Fibroblast of skin of left biceps (primary cell): ENCODE measurements at regions not wholly inside any gene's neighbourhood (a gene's known extent, or its start where the extent isn't known, plus 50 kb on each side); places are given as distances from the start of the nearest gene placed in this dataset.
"Not testable (repeated sequence)": the region's sequence is repeated elsewhere in the genome, so short reads cannot be mapped to it uniquely, and the experiment has no call there.

ENCODE experiments used
- DNase-seq, 2 experiments: peaks; one replicate each; pipeline ENCODE4 v3.0.0-alpha.2; 2013; ENCODE audit warnings: low read depth in 2 of 2

GRCh38 chr11:119586181-119586580 is 142.8 kb downstream of the NECTIN1 start:
- no peak for DNase-seq

- no peak for DNase-seq
Measured at GRCh38 chr11:119585043-119585781, 143.8 kb downstream of the NECTIN1 start.

GRCh38 chr11:119584193-119585042 is 144.6 kb downstream of the NECTIN1 start:
- peak; percentile 60 to 71 for DNase-seq

DNA sequence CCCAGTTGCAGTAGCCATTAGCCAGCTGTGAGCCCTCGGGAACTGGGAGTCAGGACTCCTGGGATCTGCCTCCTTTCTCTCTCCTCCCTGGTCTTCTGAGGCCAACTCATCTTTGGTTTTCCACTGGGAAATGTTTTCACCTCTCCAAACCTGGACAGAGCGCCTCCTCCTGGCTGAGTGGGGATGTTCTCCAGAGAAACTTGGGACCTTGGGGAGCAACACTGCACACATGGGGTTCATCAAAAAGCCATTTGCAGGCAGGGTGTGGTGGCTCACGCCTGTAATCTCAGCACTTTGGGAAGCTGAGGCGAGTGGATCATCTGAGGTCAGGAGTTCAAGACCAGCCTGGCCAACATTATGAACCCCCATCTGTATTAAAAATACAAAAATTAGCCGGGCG is 145.4 kb downstream of the NECTIN1 start:
- no peak for DNase-seq

DNA sequence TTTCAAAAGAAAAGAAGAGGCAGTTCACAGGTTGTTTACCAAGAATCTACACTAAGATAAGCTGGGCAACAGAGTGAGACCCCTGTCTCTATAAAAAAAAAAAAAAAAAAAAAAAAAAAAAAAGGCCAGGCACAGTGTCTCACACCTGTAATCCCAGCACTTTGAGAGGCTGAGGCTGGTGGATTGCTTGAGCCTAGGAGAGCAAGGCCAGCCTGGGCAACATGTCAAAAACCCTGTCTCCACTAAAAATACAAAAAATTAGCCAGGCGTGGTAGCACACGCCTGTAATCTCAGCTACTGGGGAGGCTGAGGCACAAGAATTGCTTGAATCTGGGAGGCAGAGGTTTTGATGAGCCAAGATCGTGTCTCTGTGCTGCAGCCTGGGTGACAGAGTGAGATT is 147.6 kb downstream of the NECTIN1 start:
- not testable (repeated sequence) for DNase-seq

GRCh38 chr11:119580751-119581150 is 148.2 kb downstream of the NECTIN1 start:
- DNase-seq: no peak

- no peak for DNase-seq
Measured at GRCh38 chr11:119580081-119580480, 148.9 kb downstream of the NECTIN1 start.

DNA sequence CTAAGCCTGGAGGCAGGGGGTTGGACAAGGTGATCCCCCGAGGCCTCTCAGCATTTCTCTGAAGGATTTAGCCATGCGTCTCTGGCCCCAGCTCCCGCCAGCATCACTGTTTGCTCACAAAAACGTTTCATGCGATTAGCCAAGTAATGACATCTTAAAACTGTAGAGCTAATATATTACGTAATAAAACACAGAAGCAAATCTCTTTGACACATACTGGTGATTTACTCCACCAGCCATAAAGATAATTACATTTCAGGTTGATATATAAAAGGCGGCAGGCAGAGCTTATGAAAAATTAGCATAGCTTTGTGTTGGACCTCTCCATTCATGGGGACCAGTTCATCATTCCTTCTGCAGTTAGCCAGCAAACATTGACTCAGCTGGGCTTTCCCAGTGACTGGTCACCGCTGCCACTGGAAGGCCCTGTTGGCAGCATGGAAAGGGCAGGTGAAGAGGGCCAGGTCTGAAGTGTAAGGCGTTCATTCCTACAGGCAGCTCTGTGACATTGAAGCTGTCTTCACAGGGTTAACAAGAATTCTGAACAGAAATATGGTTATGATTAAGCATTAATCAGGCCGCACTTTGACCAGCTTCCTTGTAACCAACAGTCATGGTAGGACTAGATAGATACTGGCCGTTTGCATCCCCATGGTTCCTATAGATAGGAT is 150.3 kb downstream of the NECTIN1 start:
- no peak for DNase-seq

DNA sequence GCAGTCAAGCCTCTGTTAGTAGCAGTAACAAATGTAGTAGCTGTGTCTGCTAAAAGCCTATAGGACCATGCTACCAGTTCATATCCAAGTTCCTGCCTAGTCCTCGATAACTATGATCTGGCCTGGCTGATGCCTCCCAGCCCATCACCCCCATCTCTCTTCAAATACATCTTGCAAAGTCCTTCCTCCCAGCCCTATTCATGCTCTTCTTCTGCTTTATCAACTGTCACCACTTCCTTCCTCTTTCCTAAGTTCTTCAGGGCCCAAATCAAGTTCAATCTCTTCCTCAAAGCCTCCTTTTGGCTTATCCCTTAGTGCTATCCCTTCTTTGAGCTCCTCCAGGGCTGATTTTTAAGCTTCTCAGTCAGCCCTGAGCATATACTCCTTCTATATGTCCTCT is 150.9 kb upstream of the THY1 start:
- DNase-seq: no peak

DNA sequence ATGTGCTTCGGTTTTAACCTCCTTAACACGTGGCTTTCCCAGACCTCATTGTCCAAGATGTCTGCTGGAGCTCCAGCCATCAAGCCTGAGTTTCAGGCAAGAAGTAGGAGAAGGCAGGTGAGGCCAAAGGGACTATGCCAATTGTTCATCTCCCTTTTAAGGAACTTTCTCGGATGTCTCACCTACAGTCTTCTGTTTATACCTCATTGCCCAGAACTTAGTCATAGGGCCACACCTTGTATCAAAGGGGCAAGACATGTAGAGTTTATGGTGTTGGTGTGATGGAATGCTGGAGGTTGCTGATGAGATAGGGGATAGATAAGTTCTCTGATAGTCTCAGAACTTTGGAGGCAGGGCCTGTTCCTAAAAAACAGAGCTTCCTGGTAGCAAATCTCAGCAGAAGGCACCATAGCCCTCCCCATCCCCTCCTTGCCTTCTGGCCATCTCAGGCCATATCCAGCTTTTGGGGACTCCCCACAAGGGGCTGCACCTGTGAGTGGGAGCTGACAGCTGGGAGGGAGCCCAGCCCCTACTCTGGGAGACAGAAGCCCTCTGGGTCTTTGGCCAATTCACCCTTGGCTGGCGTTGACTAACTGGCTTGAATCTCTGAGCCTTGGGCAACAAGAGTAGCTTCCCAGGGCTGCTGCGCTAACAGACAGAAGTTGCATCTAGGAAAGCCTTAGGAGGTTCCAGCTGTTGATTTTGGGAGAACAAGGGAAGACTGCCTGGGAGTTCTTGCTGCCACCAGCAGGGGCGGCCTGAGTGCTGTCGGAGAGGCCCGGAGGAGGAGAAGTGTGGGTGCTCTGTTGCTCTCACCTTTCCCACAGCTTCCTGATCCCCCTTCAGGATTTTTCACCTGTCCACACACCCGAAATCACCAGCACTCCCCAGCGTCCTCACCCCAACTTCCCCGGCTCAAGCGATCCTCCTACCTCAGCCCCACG is 149.8 kb upstream of the THY1 start:
- DNase-seq: no peak

GRCh38 chr11:119571311-119571710 is 148.3 kb upstream of the THY1 start:
- no peak for DNase-seq

DNA sequence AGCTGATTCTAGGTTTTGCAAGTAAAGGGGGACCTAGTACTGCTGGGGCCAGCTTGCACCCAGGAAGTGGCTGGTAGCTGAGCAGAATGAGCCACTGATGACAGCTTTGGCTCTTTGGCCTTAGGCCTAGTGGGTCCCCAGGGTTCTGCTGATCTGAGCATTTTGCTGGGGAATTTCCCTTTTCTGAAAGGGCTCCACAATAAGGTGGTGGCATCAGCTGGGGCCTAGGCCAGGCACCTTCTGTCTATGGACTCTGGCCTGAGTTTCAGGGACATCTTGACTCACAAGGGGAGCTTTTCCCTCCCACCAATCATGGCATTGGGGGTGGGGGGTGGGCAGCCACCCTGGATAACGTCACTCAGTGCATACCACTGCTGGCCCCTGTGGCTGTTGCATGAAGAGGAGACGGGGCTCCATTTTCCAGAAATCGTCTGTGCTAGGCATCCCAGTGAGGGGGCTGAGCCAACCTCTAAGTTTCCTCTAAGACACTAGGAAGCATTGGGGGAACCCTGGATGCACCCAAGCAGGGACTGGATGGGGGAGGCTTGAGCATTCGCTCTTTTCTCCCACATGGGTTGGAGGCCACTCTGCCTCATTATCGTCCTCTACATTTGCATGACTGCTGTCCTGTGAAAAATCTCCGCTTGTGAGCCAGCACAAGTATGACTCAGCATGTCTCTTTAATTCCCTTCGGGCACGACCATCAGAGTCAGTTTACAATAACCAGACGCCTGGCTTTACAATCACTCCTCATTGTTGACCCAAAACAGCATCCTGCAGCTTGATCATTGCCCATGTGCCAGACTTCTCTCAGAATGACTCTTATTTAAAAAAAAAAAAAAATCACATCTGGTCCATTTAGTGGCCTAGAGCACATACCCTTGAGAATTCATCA is 145.0 kb upstream of the THY1 start:
- DNase-seq: peak; percentile 34 to 40

- no peak for DNase-seq
Measured at GRCh38 chr11:119566319-119566718, 143.3 kb upstream of the THY1 start.

DNA sequence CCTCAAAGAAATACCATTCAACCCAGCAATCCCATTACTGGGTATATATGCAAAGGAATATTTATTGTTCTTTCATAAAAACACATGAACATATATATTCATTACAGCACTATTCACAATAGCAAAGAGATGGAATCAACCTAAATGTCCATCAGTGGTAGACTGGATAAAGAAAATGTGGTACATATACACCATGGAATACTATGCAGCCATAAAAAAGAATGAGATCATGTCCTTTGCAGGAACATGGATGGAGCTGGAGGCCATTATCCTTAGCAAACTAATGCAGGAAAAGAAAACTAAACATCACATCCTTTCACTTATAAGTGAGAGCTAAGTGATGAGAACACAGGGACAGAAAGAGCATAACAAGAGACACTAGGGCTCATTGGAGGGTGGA is 142.7 kb upstream of the THY1 start:
- not testable (repeated sequence) for DNase-seq

GRCh38 chr11:119560961-119561360 is 138.0 kb upstream of the THY1 start:
- no peak for DNase-seq

GRCh38 chr11:119560291-119560690 is 137.3 kb upstream of the THY1 start:
- no peak for DNase-seq

DNA sequence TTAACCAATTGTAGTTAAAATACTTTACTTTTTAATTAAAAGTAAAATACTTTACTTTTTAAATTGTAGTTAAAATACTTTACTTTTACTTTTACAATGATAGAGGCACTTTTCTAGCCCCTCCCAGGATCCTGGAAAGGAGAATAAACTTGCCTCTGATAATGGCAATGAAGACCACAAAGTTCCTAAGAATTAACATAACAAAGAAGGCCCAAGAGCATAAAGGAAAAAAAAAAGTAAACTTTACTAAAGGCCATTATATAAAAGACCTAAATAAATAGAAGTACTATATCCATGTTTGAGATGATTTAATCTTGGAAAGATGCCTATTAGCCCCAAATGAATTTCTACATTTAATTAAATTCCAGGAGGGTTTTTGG is 129.1 kb upstream of the THY1 start:
- DNase-seq: no peak

DNA sequence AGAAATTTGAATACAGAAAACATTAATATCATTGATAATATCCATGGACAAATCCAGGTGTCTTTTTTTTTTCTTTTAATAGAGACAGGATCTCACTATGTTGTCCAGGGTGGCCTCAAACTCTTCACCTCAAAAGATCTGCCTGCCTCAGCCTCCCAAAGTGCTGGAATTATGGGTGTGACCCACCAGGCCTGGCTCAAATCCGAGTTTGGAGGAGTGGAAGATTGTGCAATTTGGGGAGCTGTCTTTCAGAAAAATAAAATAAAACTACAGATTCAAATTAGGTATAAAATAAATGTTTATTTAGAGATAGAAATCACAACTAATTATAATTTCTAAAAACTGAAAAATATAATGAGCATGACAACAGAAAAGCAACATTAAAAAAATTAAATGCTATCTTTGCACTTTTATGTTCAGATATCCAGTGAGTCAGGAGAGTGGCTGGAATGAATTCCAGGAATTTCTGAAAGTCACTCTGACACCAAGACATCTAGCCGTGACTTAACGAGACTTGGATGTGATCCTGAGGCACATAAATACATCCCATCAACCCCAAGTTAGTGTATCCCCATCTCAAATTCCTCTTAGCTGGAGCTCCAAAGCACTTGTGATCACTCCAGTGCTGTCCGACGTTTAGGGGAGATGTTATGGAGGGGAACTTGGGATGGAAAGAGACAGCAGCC is 128.6 kb upstream of the THY1 start:
- no peak for DNase-seq

- DNase-seq: no peak
Measured at GRCh38 chr11:119550053-119550752, 127.2 kb upstream of the THY1 start.
